Neural progenitor cell (in vitro differentiated cells): ENCODE measurements at regions not wholly inside any gene's neighbourhood (a gene's known extent, or its start where the extent isn't known, plus 50 kb on each side); places are given as distances from the start of the nearest gene placed in this dataset.

Source experiments
- EZH2 ChIP-seq: fragments of 200-600 bp; sonication (generic); IDR thresholded peaks from 2 replicates; pipeline ENCODE4 v1.6.1; 2017; ENCODE audit warnings: antibody characterized with exemption, mild to moderate bottlenecking, moderate library complexity
- TF ChIP-seq, protein P1 (sequence below): fragments of 200-600 bp; sonication (generic); IDR thresholded peaks from 2 replicates; pipeline ENCODE4 v1.5.1; 2017; ENCODE audit warnings: antibody characterized with exemption, mild to moderate bottlenecking

DNA sequence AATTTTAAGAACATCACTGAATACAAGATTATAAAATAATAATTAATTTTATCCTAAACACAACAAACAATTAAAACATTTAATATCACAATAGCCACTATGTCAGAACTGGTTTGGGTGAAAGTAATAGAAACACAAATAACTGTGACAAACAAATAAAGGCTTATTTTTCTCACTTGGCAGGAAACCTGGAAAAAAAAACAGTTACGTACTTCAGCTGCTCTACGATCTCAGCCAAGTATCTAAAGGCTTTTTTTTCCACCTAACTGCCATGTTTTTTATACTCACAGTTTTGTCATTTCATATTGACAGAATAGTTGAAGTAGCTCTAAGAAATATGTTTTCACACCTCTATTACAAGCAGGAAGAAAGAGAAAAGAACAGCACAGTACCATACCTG is 284.8 kb upstream of the INTU start:
- TF ChIP-seq, protein P1, sequence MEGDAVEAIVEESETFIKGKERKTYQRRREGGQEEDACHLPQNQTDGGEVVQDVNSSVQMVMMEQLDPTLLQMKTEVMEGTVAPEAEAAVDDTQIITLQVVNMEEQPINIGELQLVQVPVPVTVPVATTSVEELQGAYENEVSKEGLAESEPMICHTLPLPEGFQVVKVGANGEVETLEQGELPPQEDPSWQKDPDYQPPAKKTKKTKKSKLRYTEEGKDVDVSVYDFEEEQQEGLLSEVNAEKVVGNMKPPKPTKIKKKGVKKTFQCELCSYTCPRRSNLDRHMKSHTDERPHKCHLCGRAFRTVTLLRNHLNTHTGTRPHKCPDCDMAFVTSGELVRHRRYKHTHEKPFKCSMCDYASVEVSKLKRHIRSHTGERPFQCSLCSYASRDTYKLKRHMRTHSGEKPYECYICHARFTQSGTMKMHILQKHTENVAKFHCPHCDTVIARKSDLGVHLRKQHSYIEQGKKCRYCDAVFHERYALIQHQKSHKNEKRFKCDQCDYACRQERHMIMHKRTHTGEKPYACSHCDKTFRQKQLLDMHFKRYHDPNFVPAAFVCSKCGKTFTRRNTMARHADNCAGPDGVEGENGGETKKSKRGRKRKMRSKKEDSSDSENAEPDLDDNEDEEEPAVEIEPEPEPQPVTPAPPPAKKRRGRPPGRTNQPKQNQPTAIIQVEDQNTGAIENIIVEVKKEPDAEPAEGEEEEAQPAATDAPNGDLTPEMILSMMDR: no peak
- TF ChIP-seq EZH2: no peak
